OCI-LY3 (cell line): ENCODE measurements at regions not wholly inside any gene's neighbourhood (a gene's known extent, or its start where the extent isn't known, plus 50 kb on each side); places are given as distances from the start of the nearest gene placed in this dataset.

Experiments
- EZH2phosphoT487 ChIP-seq: fragments of 200-600 bp; shearing (Covaris generic); IDR thresholded peaks from 2 replicates; pipeline ENCODE4 v1.6.1; 2018; ENCODE audit warnings: antibody characterized with exemption, mixed run types, low read depth
- TF ChIP-seq, protein P1 (sequence below): fragments of 200-600, 300-600 bp; sonication (generic); IDR thresholded peaks from 2 replicates; pipeline ENCODE4 v1.5.1; 2014; ENCODE audit warnings: antibody characterized with exemption, low read length, low read depth

DNA sequence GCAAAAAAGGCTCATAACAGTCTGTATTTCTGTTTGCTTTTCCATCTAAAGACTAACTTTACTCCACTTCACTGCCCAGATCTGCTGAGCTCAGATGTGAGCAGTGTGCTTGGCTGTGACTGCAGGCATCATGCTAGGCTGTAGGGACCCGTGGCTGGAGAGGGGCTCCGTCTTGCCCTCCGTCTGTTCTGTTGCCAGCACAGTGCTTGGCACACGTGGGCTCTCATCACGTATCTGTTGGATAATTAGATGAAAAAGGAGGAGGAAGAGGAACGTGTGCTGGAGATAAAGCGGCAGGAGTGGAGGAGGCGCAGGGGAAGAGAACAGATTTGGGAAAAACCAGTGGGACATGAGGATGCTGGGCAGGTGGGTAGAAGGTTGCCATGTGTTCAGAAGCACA is 57.6 kb upstream of the IER3 start:
- TF ChIP-seq, protein P1, sequence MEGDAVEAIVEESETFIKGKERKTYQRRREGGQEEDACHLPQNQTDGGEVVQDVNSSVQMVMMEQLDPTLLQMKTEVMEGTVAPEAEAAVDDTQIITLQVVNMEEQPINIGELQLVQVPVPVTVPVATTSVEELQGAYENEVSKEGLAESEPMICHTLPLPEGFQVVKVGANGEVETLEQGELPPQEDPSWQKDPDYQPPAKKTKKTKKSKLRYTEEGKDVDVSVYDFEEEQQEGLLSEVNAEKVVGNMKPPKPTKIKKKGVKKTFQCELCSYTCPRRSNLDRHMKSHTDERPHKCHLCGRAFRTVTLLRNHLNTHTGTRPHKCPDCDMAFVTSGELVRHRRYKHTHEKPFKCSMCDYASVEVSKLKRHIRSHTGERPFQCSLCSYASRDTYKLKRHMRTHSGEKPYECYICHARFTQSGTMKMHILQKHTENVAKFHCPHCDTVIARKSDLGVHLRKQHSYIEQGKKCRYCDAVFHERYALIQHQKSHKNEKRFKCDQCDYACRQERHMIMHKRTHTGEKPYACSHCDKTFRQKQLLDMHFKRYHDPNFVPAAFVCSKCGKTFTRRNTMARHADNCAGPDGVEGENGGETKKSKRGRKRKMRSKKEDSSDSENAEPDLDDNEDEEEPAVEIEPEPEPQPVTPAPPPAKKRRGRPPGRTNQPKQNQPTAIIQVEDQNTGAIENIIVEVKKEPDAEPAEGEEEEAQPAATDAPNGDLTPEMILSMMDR: no peak
- no peak for TF ChIP-seq EZH2phosphoT487
